ENCODE measurements at regions not wholly inside any gene's neighbourhood (a gene's known extent, or its start where the extent isn't known, plus 50 kb on each side); places are given as distances from the start of the nearest gene placed in this dataset.

DNA sequence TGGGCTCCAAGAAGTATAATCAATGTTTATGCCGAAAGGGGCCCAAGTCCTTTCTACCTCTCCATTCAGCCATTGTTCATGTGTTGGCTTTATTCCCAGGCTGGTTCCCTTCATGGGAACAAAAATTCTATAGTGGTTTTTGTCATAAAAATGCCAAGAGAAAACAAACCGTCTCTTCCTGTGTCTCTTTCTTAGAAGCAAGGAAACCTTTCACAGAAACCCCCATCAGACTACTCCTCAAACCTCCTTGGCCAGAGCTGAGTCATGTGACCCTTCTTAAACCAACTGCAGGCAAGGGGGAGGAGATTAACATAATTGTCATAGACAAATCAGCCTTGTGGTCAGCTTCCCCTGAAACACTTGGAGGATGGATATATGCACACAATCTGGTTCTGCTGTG lies 75.1 kb upstream of the TANK start:
- DNase-seq, result no peak

DNA sequence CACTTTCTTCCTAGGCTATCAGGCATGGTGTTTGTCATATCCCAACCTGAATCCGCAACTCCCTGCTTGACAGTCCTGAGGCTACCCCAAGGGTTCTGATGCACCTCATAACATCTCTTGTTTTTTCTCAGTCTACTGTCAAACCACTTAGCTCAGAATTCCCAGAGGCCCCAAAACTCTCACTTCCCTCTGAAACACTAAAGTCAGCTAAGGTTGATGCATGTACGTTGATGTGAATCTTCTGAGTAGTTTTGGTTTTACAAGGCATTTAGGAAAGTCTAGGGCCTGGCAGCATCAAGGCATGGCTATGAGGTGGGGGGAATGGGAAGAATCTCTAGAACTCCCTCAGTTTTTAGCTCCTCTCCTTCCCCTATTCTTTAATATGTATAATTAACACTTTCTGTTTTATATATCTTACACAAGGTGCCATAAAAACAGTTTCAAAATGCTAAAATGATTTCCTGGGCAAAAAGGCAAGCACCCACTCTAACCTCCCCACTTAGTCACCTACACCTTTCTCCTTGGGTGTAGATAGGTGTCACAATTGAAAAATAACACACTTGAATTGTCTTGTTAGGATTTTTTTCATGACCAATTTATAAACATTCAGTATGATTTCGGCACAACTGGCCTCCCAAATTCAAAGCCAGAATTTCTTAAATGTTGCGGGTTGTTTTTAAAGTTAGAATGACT lies 71.4 kb upstream of the TANK start:
- DNase-seq, result no peak

DNA sequence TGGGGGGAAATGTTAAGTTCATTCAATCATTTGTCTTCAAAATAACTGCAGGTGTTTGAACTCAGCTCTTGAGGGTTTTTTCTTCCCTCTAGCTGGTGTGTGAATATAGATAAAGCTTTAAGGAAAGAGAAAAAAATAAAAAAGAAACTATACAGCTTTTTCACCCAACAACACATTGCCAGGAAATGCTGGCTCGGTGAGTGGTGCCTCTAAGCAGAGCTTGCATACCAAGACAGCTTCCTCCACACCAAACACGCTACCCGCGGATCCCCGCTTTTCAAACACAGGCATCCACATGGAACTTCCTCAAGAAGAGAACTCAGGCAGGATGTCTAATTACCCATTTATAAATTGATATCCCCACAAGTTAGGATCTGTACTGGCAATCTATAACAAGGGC lies 69.8 kb upstream of the TANK start:
- DNase-seq, result no peak

DNA sequence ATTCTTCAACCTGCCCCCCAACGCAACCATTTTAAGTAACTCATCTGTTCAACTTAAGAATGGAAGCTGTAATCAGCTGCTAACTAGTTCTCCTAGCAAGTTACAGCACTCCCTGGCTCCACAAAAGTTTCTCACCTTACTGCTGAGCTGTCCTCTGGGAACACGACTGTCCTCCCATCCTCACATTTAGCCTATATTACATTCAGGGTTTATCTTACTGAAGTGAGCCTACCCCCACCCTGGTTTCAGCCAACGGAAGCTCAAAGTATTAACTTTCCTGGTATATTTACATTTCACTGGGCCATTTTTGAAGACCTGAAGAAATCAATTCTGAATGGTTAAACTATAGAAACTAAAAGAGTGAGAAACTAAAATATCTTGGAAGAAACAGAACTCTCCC lies 64.9 kb upstream of the TANK start:
- no peak for DNase-seq

DNA sequence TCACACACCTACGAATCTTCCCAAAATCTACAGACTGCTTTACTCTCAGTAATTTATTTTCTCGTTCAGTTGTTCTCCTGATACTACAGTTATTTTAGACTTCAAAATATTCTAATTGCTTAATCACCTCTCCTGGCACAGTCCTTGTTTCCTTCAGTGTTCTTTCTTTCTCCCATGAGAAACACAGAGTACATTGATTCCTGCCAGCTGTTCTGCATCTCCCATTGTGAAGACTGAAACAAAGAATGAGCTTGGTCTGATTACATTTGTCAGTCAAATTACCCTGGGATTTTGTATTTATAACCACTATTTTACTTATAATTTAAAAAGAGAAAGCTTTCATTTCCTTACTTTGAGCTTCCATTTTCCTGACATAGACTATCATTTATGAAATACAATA lies 63.9 kb upstream of the TANK start:
- DNase-seq, result peak; percentile 3

DNA sequence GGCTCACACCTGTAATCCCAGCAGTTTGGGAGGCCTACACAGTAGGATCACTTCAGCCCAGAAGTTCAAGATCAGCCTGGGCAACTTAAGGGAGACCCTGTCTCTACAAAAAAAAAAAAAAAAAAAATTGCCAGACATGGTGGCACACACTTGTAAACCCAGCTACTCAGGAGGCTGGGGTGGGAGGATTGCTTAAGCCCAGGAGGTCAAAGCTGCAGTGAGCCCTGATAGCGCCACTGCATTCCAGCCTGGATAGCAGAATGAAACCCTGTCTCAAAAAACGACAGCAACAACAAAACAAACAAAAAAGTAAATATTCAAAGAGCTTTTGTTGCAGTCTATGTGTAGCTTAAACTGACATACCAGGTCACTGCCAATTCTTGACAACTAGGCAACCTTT lies 63.1 kb upstream of the TANK start:
- no peak for DNase-seq

DNA sequence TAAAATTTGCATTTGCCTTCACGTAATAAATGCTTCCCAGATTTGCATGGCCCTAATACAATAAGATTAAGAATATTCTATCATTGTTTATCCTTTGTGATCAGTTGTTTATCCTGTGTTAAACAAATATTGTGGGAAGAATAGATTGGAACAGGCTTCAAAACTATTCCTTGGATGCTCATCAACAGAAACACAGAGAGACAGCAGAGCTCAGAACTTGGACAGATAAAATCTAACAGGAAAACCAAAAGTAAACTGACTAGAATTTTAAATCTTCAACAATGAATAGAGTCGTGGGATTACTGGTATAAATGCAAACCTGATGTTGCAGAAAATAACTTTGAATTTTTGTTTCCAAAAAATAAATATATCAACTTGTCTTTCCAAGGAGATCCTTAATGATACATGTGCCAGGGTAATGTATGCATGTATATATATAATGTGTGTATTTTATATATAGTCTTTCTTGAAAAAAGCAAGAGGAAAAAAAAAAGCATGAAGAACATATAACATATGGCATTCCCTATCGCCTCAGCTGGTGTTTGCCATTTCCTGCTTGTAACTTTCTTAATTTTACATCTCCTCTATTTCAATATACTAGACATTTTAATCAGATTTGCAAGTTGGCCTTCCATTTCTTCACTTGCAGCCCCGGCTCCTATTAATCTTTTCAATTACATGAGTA lies 59.9 kb upstream of the TANK start:
- no peak for DNase-seq

DNA sequence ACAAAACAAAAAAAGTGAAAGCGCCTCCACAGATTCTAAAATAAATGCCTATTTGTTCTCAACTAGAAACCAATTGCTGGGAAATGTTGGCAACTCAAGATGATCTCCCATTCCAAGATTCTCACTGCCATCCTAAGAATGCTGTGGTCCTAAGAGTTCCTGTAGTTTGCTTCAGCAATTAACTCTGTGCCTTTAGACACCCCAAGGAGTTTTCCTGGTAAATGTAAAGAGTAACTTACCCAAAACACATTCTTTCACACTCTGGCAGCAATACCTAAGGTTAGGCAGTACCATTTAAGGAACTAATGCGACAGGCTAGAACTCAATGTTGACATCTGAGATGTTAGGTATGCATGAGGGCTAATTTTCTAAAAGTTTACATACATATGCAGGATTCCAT lies 58.8 kb upstream of the TANK start:
- no peak for DNase-seq

DNA sequence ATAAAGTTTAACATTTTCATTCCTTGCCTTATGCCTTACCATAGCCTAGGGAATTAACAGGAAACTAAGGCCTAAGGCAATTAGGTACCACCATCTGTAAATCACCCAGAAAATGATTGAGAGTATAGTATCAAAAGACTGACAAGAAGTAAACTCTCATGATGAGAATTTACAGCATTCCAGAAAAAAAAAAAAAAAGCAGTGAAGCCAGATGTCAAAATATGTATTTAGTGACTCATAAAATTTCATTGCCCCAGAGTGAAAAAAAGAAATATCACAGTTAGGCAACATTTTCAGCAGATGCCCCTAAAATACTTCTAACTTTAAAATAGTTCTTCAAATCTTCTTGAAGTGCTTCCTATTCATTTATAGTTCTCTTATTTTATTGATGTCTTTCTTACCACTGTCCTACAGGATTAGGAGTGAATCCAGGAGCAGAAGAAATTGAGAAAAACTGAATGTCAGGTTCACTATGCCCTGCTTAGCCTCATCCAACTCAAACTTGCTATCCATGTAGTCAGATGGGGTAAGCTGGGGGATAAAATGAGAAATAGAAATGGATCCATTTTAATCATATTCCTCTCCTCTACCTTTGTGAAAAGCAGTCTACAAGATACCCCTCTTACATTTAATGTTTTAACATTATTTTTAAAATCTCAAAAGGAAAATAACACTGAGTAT lies 57.3 kb upstream of the TANK start:
- DNase-seq, result no peak

DNA sequence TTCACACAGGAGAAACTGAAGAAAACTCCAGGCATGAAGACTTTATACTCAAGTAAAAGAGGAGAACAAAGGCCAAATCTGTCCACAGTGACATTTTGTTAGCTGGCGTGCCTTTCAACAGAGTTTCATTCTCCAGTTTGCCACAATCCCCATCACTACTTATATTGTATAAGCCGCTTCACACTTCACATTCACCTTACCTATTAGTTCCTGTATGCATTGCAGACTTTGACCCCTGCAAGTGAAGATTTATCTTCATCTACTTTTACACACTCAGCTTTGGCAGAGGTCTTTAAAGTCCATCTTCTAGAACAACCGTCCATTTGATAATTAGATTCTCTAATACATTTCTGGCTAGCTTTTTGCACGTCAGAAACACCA lies 56.8 kb upstream of the TANK start:
- DNase-seq, result no peak

DNA sequence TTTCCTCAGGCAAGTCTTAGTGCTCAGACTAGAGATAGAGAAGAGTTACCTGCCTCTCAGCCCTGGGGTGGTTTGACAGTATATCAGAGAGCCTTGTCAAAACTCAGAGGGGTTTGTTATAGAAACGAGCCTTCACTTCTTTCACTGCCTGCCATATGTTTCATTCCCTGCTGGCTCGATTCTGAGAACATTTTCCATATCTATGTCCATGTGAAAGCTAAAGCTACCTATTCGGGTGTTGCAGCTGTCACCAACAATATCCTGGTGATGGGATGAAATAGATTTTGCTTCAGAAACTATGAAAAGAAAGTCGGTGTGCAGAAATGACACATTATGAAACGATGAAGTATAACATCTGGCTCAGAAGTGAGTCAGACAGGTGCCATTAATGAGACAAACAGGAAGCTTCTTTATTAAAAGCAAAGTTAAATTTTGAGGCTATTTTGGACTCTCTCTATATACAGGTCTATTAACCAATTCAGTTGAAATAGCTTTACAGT lies 56.1 kb upstream of the TANK start:
- DNase-seq, result no peak

DNA sequence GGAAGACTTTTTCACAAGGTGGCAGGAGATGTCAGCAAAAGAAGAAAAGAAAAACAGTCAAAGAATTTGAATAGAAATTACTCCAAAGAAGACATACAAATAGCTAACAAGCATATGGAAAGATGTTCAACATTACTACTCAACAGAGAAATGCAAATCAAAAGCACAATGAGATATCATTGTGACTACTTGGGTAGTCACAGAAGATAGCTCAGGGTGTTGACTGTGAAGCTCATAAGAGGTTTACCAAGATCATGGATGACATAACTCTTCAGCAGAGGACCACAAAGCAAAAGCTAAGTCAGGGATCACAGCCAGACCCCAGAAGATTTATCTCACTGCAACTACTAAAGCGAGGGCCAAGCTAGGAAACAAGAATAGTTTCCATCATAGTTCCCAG lies 53.0 kb upstream of the TANK start:
- no peak for DNase-seq

All from NCI-H69 (cell line).